ENCODE measurements at regions not wholly inside any gene's neighbourhood (a gene's known extent, or its start where the extent isn't known, plus 50 kb on each side); places are given as distances from the start of the nearest gene placed in this dataset.
"Not testable (repeated sequence)": the region's sequence is repeated elsewhere in the genome, so short reads cannot be mapped to it uniquely, and the experiment has no call there.

DNA sequence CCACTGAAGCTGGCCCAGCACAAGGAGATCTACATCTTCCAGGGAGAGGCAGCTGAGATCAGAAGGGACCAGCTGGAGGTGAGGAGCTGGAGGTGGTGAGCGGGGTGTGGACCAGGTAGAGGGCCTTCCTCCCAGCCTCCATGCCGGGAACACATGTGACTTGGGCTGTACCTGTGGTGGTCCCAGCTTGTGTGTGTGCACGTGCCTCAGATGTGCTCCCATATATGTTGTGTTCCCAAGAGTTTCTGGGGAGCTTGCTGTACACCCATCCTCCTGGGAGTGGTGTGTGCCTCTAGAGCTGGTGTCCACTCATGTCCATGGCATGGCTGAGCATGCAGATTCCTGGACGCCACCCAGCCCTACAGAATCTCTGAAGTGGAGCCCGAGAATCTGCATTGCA is 183.7 kb upstream of the AKAP13 start:
- not testable (repeated sequence) for H3K4me3 ChIP-seq (ENCODE audit: low read depth, low read length)

DNA sequence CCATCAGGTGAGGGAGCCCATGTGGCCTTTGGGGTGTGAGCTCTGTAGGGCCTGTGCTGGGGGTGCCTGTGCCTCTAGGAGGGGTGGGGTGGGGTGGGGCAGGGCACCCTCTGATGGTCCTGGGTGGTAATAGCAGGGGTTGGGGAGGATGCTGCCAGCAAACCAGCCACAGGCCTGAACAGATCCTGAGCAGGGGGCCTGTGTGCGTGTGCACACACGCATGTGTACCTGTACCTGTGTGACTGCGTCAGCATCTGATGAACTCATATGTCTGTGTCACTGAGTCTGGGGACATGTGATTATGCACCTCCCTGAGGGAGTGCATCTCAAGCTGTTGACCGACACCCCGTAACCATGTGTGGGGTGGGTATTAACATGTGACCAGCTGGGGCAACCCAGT is 182.8 kb upstream of the AKAP13 start:
- H3K4me3 ChIP-seq (ENCODE audit: low read depth, low read length) = not testable (repeated sequence)

DNA sequence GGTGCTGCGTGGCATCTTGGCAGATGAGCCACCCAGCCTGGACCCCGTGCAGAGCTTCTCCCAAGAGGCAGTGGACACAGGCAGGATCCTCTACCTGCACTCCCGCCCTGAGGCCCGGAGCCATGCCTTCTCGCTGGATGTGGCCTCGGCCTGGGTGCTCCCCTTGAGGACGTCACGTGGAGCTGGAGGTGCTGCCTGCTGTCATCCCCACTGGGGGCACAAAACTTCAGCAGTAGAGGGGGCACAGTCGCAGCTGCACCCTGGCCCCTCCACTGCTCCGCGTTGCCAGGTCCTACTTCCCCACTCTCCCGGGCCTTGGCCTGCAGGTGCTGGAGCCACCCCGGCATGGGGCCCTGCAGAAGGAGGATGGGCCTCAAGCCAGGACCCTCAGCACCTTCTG is 182.0 kb upstream of the AKAP13 start:
- not testable (repeated sequence) for H3K4me3 ChIP-seq (ENCODE audit: low read depth, low read length)

DNA sequence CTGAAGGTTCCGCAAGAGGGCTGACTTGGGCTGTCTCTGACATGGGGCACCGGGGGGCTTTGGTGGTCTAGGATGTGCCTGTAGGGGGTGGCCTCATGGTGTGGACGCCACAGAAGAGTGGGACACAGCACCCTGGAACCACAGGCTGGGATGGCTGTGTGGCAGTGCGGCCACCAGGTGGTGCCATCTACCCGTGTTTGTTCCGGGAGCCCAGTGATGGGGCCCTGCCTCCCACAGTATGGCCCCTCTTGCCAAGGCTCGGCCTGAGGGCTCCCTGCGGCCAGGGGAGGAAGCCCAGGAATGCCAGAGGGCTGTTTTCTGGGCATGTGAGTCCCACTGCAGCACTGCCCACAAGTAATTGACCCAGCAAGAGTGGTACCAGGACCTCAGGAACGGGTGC is 180.2 kb upstream of the AKAP13 start:
- not testable (repeated sequence) for H3K4me3 ChIP-seq (ENCODE audit: low read depth, low read length)

GRCh38 chr15:85201118-85201793 is 179.1 kb upstream of the AKAP13 start:
- H3K4me3 ChIP-seq (ENCODE audit: low read depth, low read length) = not testable (repeated sequence)

- not testable (repeated sequence) for H3K4me3 ChIP-seq (ENCODE audit: low read depth, low read length)
Measured at GRCh38 chr15:85204481-85204880, 175.9 kb upstream of the AKAP13 start.

- peak overlapping the region; percentile 50 for H3K4me3 ChIP-seq (ENCODE audit: low read depth, low read length)
Measured at GRCh38 chr15:85233791-85234325, 146.5 kb upstream of the AKAP13 start.

DNA sequence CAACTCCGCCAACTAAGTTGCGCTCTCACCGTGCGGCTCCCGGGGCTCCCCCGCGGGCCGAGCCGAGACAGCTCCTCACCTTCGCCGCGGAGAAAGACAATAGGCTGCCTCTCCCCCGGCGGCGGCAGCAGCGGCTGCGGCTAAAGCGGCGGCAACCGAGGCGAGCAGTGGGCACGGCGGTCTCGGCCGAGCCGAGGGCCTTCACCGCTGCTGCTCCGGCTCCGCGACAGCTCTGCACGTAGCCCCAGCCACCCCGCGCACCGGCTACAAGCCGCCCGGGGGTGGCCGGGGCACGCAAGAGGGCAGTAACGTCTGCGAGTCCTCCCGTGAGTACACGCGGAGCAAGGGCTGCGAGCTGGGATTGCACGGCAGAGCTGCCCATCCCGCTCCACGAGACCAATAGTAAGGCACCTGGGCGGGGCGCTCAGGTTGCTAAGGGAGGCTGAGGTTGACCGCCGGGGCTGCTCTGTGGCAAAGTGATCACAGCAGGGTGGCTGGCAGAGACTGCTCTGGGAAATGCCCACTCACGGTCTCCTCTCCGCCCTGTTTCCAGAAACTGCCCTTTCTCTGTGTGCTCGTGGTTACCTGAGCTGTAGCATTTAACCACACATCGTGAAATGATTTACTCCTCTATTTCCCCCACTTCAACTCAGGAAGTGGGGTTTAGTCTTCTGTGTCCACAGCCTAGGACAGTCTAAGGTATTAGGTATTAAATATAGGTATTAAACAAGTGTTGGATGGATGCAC is 145.8 kb upstream of the AKAP13 start:
- not testable (repeated sequence) for H3K4me3 ChIP-seq (ENCODE audit: low read depth, low read length)

GRCh38 chr15:85244056-85244455 is 136.3 kb upstream of the AKAP13 start:
- not testable (repeated sequence) for H3K4me3 ChIP-seq (ENCODE audit: low read depth, low read length)

DNA sequence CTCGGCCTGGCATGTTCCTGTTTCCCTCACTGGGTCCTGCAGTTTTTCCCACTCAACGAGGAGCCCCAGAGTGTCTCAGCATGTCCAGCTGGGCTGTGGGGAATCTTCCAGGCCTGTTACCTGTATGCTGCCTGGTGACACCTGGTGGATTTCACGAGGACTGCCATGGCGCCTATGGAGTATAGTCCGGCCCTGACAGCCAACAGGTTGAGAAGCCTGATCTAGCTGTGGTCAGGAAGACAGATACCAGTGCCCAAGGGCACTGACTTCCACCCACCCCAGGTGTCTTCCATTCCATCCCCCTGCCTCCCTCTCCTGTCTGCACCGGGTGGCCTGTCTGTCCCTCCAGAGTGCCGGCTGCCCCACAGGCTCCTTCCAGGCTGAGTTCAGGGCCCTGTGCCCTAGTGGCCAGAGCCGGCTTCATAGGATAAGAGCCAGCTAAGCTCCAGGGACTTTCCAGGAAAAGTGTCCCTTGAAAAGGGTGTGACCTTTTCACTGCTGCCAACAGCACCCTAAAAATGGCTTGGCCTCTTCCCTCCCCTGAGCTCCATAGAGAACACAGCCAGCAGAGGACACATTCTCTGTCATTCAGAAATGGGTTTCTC is 129.4 kb upstream of the AKAP13 start:
- not testable (repeated sequence) for H3K4me3 ChIP-seq (ENCODE audit: low read depth, low read length)

DNA sequence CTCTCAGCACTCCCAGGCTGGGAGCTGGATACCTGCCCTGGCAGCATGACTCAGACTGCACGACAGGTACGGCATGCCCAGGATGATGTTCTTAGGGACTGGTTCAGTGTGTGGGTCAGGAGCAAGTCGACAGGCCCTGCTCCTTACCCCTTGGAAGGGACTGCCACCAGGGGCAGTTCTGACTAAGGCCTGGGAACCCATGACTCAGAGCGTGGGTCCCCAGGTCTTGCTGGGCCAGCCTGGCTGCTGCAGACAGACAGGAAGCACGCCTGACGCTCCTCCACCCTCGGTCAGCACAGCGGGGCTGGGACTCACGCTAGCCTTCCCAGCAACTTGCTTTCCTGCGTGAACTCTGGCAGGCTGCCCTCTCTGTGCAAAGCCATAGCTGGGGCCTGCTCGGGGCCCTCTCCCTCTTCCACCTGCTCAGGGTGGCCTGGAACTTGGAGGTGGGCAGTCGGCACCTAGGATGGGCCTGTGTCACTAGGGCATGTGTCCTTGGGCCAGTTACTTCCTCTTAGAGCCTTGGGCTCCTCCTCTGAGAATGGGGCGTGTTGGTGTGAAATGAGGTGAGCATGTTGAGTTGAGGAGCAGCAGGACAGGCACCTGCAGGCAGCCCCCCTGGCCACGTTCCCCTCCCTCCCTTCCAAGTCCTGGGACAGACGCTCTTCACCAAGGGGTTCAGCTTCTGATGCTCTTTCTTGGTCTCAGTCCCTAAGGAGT is 127.0 kb upstream of the AKAP13 start:
- H3K4me3 ChIP-seq (ENCODE audit: low read depth, low read length) = not testable (repeated sequence)

GRCh38 chr15:85254961-85255360 is 125.4 kb upstream of the AKAP13 start:
- H3K4me3 ChIP-seq (ENCODE audit: low read depth, low read length) = not testable (repeated sequence)

DNA sequence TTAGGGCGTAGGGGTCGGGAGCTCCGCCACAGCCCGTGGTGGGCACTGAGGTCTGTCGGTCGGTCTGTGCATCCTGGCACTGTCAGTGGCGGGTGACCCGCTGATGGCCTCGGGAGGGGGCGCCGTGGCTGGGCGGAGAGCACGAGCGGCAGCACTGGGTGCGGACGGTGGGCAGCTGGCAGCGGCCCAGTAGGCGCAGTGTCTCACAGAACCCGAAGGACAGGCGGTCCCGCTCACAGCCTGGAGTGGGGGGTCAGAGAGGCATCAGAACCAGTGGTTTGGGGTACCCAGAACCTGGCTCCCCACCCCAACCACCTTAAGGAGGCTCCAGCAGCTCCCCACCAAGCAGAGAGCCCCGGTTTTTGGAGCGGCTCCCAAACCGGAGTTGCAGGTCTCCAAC is 124.9 kb upstream of the AKAP13 start:
- H3K4me3 ChIP-seq (ENCODE audit: low read depth, low read length) = not testable (repeated sequence)

DNA sequence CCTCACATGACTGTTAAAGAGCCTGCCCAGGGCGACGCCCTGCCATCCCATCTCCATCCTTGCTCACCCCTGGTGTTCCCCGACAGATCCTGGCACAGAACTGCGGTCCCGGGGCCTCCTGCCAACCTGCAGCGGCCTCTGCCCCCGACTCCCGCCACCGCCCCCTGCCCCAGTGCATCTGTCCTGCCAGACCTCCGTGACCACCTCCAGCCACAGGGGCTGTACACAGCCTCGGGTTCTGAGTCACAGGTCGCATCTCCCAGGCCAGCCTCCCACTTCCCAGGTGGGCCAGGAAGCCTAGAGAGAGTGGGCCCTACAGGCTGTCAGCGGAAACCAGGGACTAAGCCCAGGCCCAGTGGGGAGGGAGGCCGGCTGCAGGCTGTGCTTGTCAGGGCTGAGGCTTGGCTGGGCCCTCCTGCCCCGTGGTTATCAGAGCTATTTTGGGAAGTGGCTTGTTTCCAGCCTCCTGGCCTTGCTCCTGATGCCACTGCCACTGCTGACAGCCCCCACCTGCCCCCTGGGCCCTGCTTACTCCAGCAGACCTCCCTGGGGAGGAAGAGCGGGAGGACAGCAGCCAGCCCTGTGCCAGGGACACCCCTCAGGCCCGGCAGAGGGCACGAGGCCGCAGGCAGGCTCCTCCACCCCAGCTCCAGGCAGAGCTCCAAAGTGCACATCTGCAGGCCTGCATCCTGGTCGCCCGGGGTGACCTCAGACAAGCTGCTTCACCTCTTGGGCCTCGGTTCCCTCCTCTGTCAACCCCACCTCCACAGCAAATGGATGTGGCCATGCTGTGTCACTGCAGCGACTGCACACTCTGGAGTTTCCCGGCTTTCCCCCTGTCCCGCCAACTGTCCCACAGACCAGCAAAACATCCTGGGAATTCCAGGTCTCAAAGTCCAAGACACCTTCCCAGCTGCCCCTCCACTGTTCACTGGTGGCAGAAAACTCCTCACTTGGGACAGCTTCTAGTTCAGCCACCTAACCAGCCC is 124.1 kb upstream of the AKAP13 start:
- not testable (repeated sequence) for H3K4me3 ChIP-seq (ENCODE audit: low read depth, low read length)

- H3K4me3 ChIP-seq (ENCODE audit: low read depth, low read length) = not testable (repeated sequence)
Measured at GRCh38 chr15:85258062-85258445, 122.3 kb upstream of the AKAP13 start.

DNA sequence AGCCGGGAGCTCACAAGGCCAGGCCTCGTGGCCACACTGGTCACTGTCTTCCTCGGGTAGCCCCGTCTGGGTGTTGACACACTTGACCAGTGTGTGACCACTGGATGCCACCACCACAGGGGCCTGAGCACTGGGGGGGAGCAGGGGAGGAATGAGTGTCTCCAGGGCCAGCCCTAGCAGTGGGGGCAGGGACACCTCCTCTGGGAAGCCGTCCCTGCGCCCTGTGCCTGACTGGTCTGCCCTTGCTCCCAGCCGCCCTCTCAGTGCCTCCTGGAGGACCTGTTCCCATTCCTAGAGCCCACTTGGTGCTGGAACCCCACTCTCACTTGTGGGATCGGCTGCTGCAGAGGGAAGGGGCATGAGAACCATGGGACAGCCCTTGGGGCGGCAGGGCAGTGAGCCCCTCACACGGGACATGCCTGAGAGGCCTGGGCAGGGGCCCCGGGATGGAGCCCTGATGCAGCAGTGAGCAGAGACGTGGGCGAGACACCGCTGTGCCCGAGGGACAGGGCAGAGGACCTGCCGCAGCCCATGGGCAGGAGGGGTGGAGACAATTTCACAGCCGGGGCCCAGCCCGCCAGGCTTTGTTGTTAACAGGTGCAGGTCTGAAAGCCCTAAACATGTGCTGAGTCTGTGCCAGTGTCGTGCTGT is 121.7 kb upstream of the AKAP13 start:
- H3K4me3 ChIP-seq (ENCODE audit: low read depth, low read length) = not testable (repeated sequence)

DNA sequence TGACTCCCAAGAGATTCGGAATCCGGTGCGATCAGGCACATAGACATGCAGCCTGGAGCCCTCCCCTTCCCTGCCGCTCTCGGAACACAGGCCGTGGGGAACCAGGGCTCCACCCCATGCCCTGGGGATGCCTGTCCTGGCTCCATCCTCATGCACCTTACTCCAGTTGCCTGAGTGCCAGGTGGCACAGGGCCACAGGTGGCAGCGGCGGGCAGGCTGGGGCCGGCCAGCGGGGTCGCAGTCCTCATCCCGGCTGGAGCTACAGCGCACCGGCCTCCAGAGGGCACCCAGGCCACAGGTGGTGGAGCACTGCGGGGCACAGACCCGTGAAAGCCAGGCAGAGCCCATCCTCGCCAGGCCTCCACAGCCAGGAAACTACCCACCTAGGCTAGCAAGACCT is 119.9 kb upstream of the AKAP13 start:
- not testable (repeated sequence) for H3K4me3 ChIP-seq (ENCODE audit: low read depth, low read length)

DNA sequence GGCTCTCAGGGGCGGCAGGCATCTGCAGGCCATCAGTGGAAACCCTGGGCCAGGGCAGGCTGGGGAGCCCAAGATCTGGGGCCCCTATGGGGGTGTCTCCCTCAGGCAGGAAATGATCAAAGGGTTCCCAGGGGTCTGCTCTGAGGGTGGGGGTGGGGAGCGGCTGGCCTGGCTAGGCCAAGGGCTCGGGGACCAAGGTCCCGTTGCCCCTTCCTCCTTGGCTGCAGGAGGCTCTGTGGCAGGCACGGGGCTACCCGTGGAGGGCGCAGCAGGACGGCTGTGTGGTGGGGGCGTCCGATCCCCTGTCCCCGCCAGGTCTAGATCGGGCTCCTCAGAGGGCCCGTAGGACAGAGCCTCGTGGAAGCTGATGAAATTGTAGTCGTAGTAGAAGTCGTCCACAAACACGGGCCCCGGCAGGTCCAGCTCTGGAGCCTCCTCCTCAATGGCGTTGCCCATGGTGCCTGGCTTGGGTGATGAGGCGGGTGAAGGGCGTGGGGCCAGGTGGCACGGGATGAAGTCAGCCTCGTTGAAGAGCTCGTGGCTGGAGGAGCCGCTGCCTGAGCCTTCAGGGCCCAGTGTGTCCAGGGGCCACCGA is 117.8 kb upstream of the AKAP13 start:
- not testable (repeated sequence) for H3K4me3 ChIP-seq (ENCODE audit: low read depth, low read length)

- H3K4me3 ChIP-seq (ENCODE audit: low read depth, low read length) = not testable (repeated sequence)
Measured at GRCh38 chr15:85263842-85264440, 116.5 kb upstream of the AKAP13 start.

All from WI38 (cell line).